Ureter (tissue), 1 donor: ENCODE measurements at regions not wholly inside any gene's neighbourhood (a gene's known extent, or its start where the extent isn't known, plus 50 kb on each side); places are given as distances from the start of the nearest gene placed in this dataset.

Experiments
- DNase-seq: peaks from one replicate; pipeline ENCODE4 v3.0.0-alpha.2; 2020; ENCODE audit warnings: low spot score
- donor health status: DM: yes; HTN: yes; CAD: no.

GRCh38 chr5:135662683-135663082 is 83.9 kb upstream of the CXCL14 start:
- no peak for DNase-seq

GRCh38 chr5:135662061-135662481 is 83.3 kb upstream of the CXCL14 start:
- no peak for DNase-seq

GRCh38 chr5:135660826-135661575 is 82.2 kb upstream of the CXCL14 start:
- DNase-seq = no peak

- DNase-seq = no peak
Measured at GRCh38 chr5:135657536-135658305, 78.9 kb upstream of the CXCL14 start.

GRCh38 chr5:135655468-135655815 is 76.7 kb upstream of the CXCL14 start:
- no peak for DNase-seq

GRCh38 chr5:135654761-135655467 is 76.1 kb upstream of the CXCL14 start:
- no peak for DNase-seq

- no peak for DNase-seq
Measured at GRCh38 chr5:135651156-135651555, 72.4 kb upstream of the CXCL14 start.

GRCh38 chr5:135650081-135650480 is 71.3 kb upstream of the CXCL14 start:
- no peak for DNase-seq

GRCh38 chr5:135649435-135649834 is 70.6 kb upstream of the CXCL14 start:
- no peak for DNase-seq

- no peak for DNase-seq
Measured at GRCh38 chr5:135648116-135648515, 69.3 kb upstream of the CXCL14 start.

- no peak for DNase-seq
Measured at GRCh38 chr5:135645336-135646180, 66.8 kb upstream of the CXCL14 start.

- DNase-seq = no peak
Measured at GRCh38 chr5:135644816-135645215, 66.0 kb upstream of the CXCL14 start.

- DNase-seq = no peak
Measured at GRCh38 chr5:135643881-135644766, 65.3 kb upstream of the CXCL14 start.

- no peak for DNase-seq
Measured at GRCh38 chr5:135642934-135643333, 64.1 kb upstream of the CXCL14 start.

- no peak for DNase-seq
Measured at GRCh38 chr5:135642488-135642870, 63.7 kb upstream of the CXCL14 start.

- no peak for DNase-seq
Measured at GRCh38 chr5:135641734-135642487, 63.1 kb upstream of the CXCL14 start.

- no peak for DNase-seq
Measured at GRCh38 chr5:135641319-135641718, 62.5 kb upstream of the CXCL14 start.

GRCh38 chr5:135635451-135635850 is 56.7 kb upstream of the CXCL14 start:
- DNase-seq = no peak

GRCh38 chr5:135632798-135633197 is 54.0 kb upstream of the CXCL14 start:
- DNase-seq = no peak

- no peak for DNase-seq
Measured at GRCh38 chr5:135631391-135631790, 52.6 kb upstream of the CXCL14 start.
